ENCODE measurements at regions not wholly inside any gene's neighbourhood (a gene's known extent, or its start where the extent isn't known, plus 50 kb on each side); places are given as distances from the start of the nearest gene placed in this dataset.
A peak's percentile ranks its signal among the peaks of the same experiment; 100 is the strongest.

DNA sequence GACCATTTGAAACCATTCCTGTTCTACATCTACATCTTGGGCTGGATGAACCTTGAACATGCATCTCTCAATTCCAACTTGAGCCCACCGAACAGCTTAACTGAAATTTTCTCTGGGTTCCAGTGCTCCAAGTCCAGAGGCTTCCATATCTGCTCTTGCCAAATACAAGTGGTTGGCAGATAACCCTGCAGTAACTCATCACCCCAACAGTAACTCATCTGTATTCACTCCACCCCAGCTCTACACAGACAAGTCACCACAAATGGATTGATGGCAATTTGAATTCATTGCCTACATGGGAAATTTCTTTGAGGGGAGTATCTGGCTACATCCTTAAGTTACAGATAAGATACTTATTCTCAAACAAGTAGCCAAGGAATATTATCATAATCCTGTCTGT lies 502.4 kb upstream of the TNP1 start:
- TF ChIP-seq CTCF (IDR thresholded peaks at IDR 0.05; ENCODE audit: control insufficient read depth, insufficient read depth, low read depth, low read length, missing control alignments): no peak
- DNase-seq (ENCODE audit: low read depth): no peak
- no peak overlapping the region for H3K4me3 ChIP-seq (ENCODE audit: control insufficient read depth, low read depth, low read length)

GRCh38 chr2:217361483-217361880 lies 501.6 kb upstream of the TNP1 start:
- no peak overlapping the region for H3K4me3 ChIP-seq (ENCODE audit: control insufficient read depth, low read depth, low read length)

DNA sequence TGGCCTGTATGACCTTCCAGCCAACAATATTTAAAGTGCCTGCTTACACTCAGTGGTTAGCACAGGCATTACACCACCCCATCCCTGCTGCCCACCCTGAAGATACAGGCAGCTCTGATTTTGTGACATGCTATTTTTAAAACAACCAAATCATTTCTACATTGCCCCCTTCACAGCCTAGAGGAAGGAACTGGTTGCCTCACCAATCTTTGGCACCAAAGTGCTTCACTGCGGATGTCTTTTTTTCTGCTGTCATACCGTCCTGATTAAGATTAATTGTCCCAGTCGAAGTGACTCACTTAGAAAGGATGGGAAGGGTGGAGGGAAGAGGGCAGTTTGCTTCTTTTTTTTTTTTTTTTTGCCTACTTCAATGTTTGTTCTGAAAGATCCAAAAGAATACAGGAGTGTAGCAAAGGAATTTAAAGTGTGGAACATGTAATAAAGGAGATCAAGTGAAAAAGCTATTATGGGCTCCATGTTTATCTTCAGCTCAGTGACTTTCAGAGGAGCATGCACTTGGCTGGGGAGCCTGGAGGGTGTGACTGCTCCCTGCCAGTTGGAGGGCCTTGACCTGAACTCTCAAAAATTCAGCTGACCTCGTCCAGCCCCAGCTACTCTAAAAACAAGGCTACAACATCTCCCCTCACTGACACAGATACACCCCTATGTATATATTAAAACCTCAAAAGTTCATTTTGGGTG lies 501.1 kb upstream of the TNP1 start:
- TF ChIP-seq CTCF (IDR thresholded peaks at IDR 0.05; ENCODE audit: control insufficient read depth, insufficient read depth, low read depth, low read length, missing control alignments): no peak
- H3K4me3 ChIP-seq (ENCODE audit: control insufficient read depth, low read depth, low read length): no peak overlapping the region
- DNase-seq (ENCODE audit: low read depth): peak; percentile 74

More at GRCh38 chr2:217361483-217361880, 501.6 kb upstream of the TNP1 start:
- TF ChIP-seq CTCF (IDR thresholded peaks at IDR 0.05; ENCODE audit: control insufficient read depth, insufficient read depth, low read depth, low read length, missing control alignments): no peak
- no peak for DNase-seq (ENCODE audit: low read depth)

DNA sequence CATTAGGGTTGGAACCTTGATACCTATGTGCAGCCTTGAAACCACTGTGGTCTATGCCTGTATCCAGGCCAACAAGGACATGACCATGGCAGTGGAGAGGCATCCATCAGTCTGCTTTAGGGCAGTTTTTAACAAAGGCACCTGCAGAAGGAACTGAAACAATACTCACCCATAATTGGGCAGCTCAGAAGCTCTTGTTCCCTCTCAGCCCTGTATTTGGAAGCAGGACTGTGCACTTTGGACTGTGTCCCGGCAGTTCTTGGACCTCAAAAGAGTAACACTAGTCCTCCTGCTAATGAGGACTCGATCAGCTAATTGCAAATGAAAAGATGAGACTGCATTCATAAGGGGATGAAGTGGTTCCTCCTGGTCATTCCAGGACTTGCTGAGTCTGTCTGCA lies 500.2 kb upstream of the TNP1 start:
- H3K4me3 ChIP-seq (ENCODE audit: control insufficient read depth, low read depth, low read length): no peak overlapping the region
- no peak for TF ChIP-seq CTCF (IDR thresholded peaks at IDR 0.05; ENCODE audit: control insufficient read depth, insufficient read depth, low read depth, low read length, missing control alignments)
- DNase-seq (ENCODE audit: low read depth): no peak

GRCh38 chr2:217357886-217358620 lies 498.2 kb upstream of the TNP1 start:
- H3K4me3 ChIP-seq (ENCODE audit: control insufficient read depth, low read depth, low read length): no peak overlapping the region
- no peak for DNase-seq (ENCODE audit: low read depth)
- no peak for TF ChIP-seq CTCF (IDR thresholded peaks at IDR 0.05; ENCODE audit: control insufficient read depth, insufficient read depth, low read depth, low read length, missing control alignments)

DNA sequence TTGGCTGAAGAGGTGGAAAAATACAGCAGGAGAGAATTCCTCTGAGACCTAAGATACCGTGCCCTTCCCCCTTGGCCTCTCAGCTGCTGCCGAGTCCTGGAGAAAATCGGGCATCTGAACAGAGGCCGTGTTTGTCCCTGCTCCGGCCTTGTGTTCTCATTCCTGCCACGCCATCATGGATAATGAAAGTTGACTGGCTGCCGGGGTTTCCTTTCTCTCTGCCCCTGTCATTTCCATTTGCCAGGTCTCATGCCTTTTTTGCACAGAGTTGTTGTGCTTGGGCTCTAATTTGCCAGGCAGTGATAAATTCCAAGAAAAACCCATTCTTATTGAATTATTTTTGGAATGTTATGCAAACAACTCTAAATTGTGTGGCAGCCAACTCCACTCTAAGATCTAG lies 496.9 kb upstream of the TNP1 start:
- DNase-seq (ENCODE audit: low read depth): no peak
- no peak overlapping the region for H3K4me3 ChIP-seq (ENCODE audit: control insufficient read depth, low read depth, low read length)
- TF ChIP-seq CTCF (IDR thresholded peaks at IDR 0.05; ENCODE audit: control insufficient read depth, insufficient read depth, low read depth, low read length, missing control alignments): no peak
